Parathyroid adenoma (tissue), 2 donors: ENCODE measurements at regions not wholly inside any gene's neighbourhood (a gene's known extent, or its start where the extent isn't known, plus 50 kb on each side); places are given as distances from the start of the nearest gene placed in this dataset.
"Not testable (repeated sequence)": the region's sequence is repeated elsewhere in the genome, so short reads cannot be mapped to it uniquely, and the experiment has no call there.

ENCODE experiments used
- H2AFZ ChIP-seq: fragments of 300-600 bp; sonication (generic); one replicate; pipeline ENCODE4 v1.7.0; 2017; ENCODE audit warnings: antibody characterized with exemption, mild to moderate bottlenecking
- H3K27ac ChIP-seq: fragments of 300-600 bp; sonication (generic); one replicate; pipeline ENCODE4 v1.7.0; 2017
- H3K27me3 ChIP-seq: fragments of 300-600 bp; sonication (generic); one replicate; pipeline ENCODE4 v1.7.0; 2017; ENCODE audit warnings: low read length; ENCODE audit not compliant: control insufficient read depth, insufficient read depth
- H3K36me3 ChIP-seq: fragments of 300-600 bp; sonication (generic); one replicate; pipeline ENCODE4 v1.7.0; 2017; ENCODE audit warnings: low read length; ENCODE audit not compliant: control insufficient read depth, insufficient read depth
- H3K4me1 ChIP-seq: fragments of 300-600 bp; sonication (generic); one replicate; pipeline ENCODE4 v1.7.0; 2017; ENCODE audit warnings: control low read depth
- H3K4me2 ChIP-seq: fragments of 300-600 bp; sonication (generic); one replicate; pipeline ENCODE4 v1.7.0; 2017; ENCODE audit warnings: low read length
- H3K4me3 ChIP-seq: fragments of 300-600 bp; sonication (generic); one replicate; pipeline ENCODE4 v1.7.0; 2017; ENCODE audit warnings: low read depth, low read length
- H3K79me2 ChIP-seq: fragments of 300-600 bp; sonication (generic); one replicate; pipeline ENCODE4 v1.7.0; 2017; ENCODE audit warnings: control low read depth
- H3K9ac ChIP-seq: fragments of 300-600 bp; sonication (generic); one replicate; pipeline ENCODE4 v1.7.0; 2017; ENCODE audit warnings: mild to moderate bottlenecking
- H3K9me3 ChIP-seq: fragments of 300-600 bp; sonication (generic); one replicate; pipeline ENCODE4 v1.7.0; 2017; ENCODE audit warnings: low read length; ENCODE audit not compliant: control insufficient read depth
- TF ChIP-seq, protein P1 (sequence below): fragments of 300-600 bp; sonication (generic); IDR thresholded peaks from one replicate; pipeline ENCODE4 v1.7.0; 2017; ENCODE audit warnings: antibody characterized with exemption, mild to moderate bottlenecking
- donor health status: primary hyperparathyroidism.

DNA sequence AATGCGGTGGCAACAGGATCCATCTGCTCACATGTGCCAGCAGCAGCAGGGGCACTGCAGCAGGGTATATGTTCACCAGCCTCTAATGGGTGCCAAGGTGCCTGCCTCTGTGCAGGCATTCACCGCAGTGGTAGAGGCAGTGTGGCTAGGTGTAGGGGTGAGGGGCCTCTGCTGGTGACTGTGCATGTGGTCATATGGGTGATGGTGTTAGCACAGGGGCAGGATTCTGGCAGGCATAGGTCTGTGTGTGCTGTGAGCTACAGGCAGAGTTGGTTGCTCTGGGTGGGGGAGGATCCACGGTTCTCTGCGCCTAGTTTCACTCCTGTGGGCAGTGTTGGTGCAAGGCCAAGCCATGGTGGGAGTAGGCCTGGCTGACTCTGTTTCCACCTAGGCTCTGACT, 566.5 kb upstream of the GNPDA2 start:
- H3K27ac ChIP-seq: no peak overlapping the region
- no peaks in the 10 kb centered on the region for H3K27me3 ChIP-seq
- H3K79me2 ChIP-seq: no peaks in the 10 kb centered on the region
- no peaks in the 10 kb centered on the region for H3K4me1 ChIP-seq
- no peak overlapping the region for H3K4me2 ChIP-seq
- no peaks in the 10 kb centered on the region for H3K9me3 ChIP-seq
- TF ChIP-seq, protein P1, sequence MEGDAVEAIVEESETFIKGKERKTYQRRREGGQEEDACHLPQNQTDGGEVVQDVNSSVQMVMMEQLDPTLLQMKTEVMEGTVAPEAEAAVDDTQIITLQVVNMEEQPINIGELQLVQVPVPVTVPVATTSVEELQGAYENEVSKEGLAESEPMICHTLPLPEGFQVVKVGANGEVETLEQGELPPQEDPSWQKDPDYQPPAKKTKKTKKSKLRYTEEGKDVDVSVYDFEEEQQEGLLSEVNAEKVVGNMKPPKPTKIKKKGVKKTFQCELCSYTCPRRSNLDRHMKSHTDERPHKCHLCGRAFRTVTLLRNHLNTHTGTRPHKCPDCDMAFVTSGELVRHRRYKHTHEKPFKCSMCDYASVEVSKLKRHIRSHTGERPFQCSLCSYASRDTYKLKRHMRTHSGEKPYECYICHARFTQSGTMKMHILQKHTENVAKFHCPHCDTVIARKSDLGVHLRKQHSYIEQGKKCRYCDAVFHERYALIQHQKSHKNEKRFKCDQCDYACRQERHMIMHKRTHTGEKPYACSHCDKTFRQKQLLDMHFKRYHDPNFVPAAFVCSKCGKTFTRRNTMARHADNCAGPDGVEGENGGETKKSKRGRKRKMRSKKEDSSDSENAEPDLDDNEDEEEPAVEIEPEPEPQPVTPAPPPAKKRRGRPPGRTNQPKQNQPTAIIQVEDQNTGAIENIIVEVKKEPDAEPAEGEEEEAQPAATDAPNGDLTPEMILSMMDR: no peak
- no peak overlapping the region for H3K4me3 ChIP-seq
- H3K9ac ChIP-seq: no peak overlapping the region
- H3K36me3 ChIP-seq: no peaks in the 10 kb centered on the region
- no peak overlapping the region for H2AFZ ChIP-seq

DNA sequence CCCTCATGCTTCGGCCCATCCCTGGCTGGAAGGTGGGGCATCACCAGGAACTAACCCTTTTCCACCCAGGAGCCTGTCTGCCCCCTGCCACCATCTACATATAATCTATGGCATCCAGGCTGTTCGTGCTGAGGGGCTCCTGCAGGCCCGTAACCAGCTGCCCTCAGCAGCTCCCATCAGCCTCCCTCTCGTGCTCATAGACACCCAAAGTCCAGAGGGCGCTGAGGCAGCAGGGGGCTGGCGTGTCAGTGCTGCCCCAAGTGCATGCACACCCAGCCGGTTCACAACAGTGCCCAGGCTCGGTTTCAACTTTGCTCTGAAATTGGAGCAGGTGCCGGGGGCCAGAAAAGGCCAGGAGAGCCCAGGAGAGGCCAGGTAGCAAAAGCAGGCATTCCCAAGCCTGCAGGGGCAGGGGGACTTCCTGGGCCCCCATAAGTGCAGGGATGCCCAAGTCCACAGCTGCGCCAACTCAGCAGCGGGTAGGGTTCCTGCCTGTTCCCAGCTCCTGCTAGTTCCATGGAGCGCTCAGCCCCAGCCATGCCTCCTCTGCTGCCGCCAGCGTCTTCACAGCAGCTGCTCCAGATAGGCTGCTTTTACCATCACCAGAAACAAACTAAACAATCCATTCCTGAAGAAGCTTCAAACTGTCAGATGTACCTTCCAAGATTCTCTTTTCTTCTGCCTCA, 558.2 kb upstream of the GNPDA2 start:
- TF ChIP-seq, protein P1: no peak
- H3K36me3 ChIP-seq: no peaks in the 10 kb centered on the region
- no peak overlapping the region for H3K4me2 ChIP-seq
- H2AFZ ChIP-seq: no peak overlapping the region
- H3K79me2 ChIP-seq: no peaks in the 10 kb centered on the region
- H3K9me3 ChIP-seq: no peaks in the 10 kb centered on the region
- H3K4me1 ChIP-seq: no peaks in the 10 kb centered on the region
- H3K9ac ChIP-seq: no peak overlapping the region
- no peaks in the 10 kb centered on the region for H3K27me3 ChIP-seq
- H3K27ac ChIP-seq: no peak overlapping the region
- H3K4me3 ChIP-seq: no peak overlapping the region

- Histone ChIP-seq H2AFZ (no peak overlapping the region), H3K79me2 (no peaks in the 10 kb centered on the region), H3K9ac (no peak overlapping the region), H3K4me3 (no peak overlapping the region), H3K27me3 (no peaks in the 10 kb centered on the region), H3K27ac (no peak overlapping the region), H3K4me2 (no peak overlapping the region), H3K36me3 (no peaks in the 10 kb centered on the region), H3K9me3 (no peaks in the 10 kb centered on the region), H3K4me1 (no peaks in the 10 kb centered on the region)
- TF ChIP-seq, protein P1: no peak
These were observed 557.0 kb upstream of the GNPDA2 start for GRCh38 chr4:45283352-45283751.

DNA sequence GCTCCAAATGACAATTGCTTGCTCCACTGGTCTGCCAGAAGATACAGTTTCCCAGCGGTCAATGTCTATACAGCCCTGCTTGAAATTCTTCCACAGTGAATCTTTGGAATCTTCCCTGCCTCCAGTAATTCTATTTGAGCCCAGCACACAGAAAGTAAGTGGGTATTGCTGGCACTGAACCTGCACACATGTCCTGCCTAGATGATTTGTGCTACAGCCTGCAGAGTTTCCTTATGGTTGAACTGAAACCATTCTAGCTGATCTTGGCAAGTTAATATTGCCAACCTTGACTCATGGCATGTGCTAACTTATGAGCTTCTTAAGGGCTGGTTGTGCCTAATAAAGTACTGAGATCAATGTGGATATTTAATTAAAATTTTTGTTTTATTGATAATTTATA, 553.8 kb upstream of the GNPDA2 start:
- H3K27ac ChIP-seq: no peak overlapping the region
- TF ChIP-seq, protein P1: no peak

GRCh38 chr4:45275862-45276261, 549.5 kb upstream of the GNPDA2 start:
- Histone ChIP-seq H3K27ac (no peak overlapping the region), H2AFZ (no peak overlapping the region), H3K36me3 (no peaks in the 10 kb centered on the region), H3K9ac (no peak overlapping the region), H3K79me2 (no peaks in the 10 kb centered on the region), H3K9me3 (no peaks in the 10 kb centered on the region), H3K4me2 (no peak overlapping the region), H3K4me3 (no peak overlapping the region), H3K27me3 (no peaks in the 10 kb centered on the region), H3K4me1 (no peaks in the 10 kb centered on the region)
- TF ChIP-seq, protein P1: no peak

More for the DNA sequence above, 553.8 kb upstream of the GNPDA2 start:
- H3K9ac ChIP-seq: no peak overlapping the region
- H2AFZ ChIP-seq: no peak overlapping the region
- no peaks in the 10 kb centered on the region for H3K9me3 ChIP-seq
- no peaks in the 10 kb centered on the region for H3K4me1 ChIP-seq
- H3K36me3 ChIP-seq: no peaks in the 10 kb centered on the region
- H3K79me2 ChIP-seq: no peaks in the 10 kb centered on the region
- H3K4me3 ChIP-seq: no peak overlapping the region
- no peaks in the 10 kb centered on the region for H3K27me3 ChIP-seq
- no peak overlapping the region for H3K4me2 ChIP-seq

GRCh38 chr4:45248106-45248505, 521.8 kb upstream of the GNPDA2 start:
- not testable (repeated sequence) for H3K79me2 ChIP-seq, H3K27me3 ChIP-seq

More at GRCh38 chr4:45248106-45248505, 521.8 kb upstream of the GNPDA2 start:
- H3K27ac ChIP-seq, H2AFZ ChIP-seq, H3K4me3 ChIP-seq, H3K36me3 ChIP-seq, H3K9ac ChIP-seq, H3K9me3 ChIP-seq, H3K4me2 ChIP-seq, H3K4me1 ChIP-seq: not testable (repeated sequence)
